ENCODE measurements at regions not wholly inside any gene's neighbourhood (a gene's known extent, or its start where the extent isn't known, plus 50 kb on each side); places are given as distances from the start of the nearest gene placed in this dataset.

DNA sequence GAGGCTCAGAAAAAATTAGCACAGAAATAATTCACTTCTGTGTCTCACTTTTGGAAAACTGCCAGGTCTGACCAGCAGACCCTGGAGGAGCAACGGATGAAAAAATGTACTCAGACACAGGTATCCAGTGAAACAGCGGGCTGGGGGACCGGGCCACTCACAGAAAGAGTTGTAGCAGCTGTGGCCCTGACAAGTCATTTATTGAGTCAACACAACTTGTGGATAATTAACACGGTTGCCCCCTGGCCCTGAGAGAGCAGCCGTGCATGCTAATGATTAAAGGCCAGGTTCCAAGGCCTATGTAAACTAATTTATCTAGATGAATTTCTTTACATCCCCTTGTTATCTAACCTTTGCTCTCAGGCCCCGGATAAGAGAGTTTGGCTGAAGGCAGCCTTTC is 131.3 kb downstream of the AASDHPPT start:
- Histone ChIP-seq H3K79me2 (ENCODE audit: insufficient read depth, low read length) (no peaks in the 10 kb centered on the region), H3K36me3 (ENCODE audit: insufficient read depth, low read length) (no peaks in the 10 kb centered on the region), H3K27me3 (ENCODE audit: insufficient read depth, low read length) (no peaks in the 10 kb centered on the region), H2AFZ (ENCODE audit: low read length) (no peak overlapping the region), H3K4me2 (ENCODE audit: insufficient read depth, low read length) (no peak overlapping the region), H3K4me1 (ENCODE audit: insufficient read depth, low read length) (no peaks in the 10 kb centered on the region), H3K9me3 (ENCODE audit: low read depth, low read length) (no peaks in the 10 kb centered on the region), H3K4me3 (ENCODE audit: insufficient read depth, low read length) (no peak overlapping the region), H3K27ac (ENCODE audit: low read depth, low read length) (no peak overlapping the region), H4K20me1 (ENCODE audit: insufficient read depth, low read length) (no peaks in the 10 kb centered on the region)
- DNase-seq (ENCODE audit: insufficient read length, low spot score, missing footprints), result no peak
- no peak for TF ChIP-seq CTCF (IDR thresholded peaks at IDR 0.05; ENCODE audit: extremely low read depth, low read depth, low read length)

DNA sequence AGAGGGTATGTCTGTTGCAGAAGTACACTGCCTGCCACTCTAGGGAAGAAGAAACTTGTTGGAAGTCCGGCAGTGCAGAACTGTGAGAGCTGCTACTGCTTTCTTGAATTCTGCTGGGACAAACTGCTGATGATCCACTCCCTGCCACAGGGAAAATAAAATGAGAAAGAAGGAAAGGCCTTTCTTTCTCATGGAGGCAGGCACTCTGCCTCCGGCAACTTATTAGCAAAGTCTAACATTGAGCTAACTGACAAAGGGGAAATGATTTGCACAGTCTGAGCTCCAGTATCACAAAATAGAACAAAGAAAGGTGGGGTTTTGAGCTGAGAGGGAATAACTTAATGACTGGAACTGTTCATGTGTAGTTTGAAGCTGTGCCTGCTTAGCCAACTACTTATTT is 134.6 kb downstream of the AASDHPPT start:
- Histone ChIP-seq H2AFZ (ENCODE audit: low read length) (no peak overlapping the region), H4K20me1 (ENCODE audit: insufficient read depth, low read length) (no peaks in the 10 kb centered on the region), H3K27me3 (ENCODE audit: insufficient read depth, low read length) (no peaks in the 10 kb centered on the region), H3K4me1 (ENCODE audit: insufficient read depth, low read length) (no peaks in the 10 kb centered on the region), H3K36me3 (ENCODE audit: insufficient read depth, low read length) (no peaks in the 10 kb centered on the region), H3K9me3 (ENCODE audit: low read depth, low read length) (no peaks in the 10 kb centered on the region), H3K27ac (ENCODE audit: low read depth, low read length) (no peak overlapping the region), H3K4me2 (ENCODE audit: insufficient read depth, low read length) (no peak overlapping the region), H3K4me3 (ENCODE audit: insufficient read depth, low read length) (no peak overlapping the region), H3K79me2 (ENCODE audit: insufficient read depth, low read length) (no peaks in the 10 kb centered on the region)
- TF ChIP-seq CTCF (IDR thresholded peaks at IDR 0.05; ENCODE audit: extremely low read depth, low read depth, low read length), result no peak
- DNase-seq (ENCODE audit: insufficient read length, low spot score, missing footprints), result no peak

GRCh38 chr11:106216281-106216680 is 138.8 kb downstream of the AASDHPPT start:
- no peaks in the 10 kb centered on the region for H3K27me3 ChIP-seq (ENCODE audit: insufficient read depth, low read length)
- no peaks in the 10 kb centered on the region for H3K9me3 ChIP-seq (ENCODE audit: low read depth, low read length)
- H3K4me1 ChIP-seq (ENCODE audit: insufficient read depth, low read length), result no peaks in the 10 kb centered on the region
- no peaks in the 10 kb centered on the region for H4K20me1 ChIP-seq (ENCODE audit: insufficient read depth, low read length)
- H2AFZ ChIP-seq (ENCODE audit: low read length), result no peak overlapping the region
- no peak overlapping the region for H3K4me2 ChIP-seq (ENCODE audit: insufficient read depth, low read length)
- no peak for TF ChIP-seq CTCF (IDR thresholded peaks at IDR 0.05; ENCODE audit: extremely low read depth, low read depth, low read length)
- H3K27ac ChIP-seq (ENCODE audit: low read depth, low read length), result no peak overlapping the region
- H3K4me3 ChIP-seq (ENCODE audit: insufficient read depth, low read length), result no peak overlapping the region
- no peaks in the 10 kb centered on the region for H3K36me3 ChIP-seq (ENCODE audit: insufficient read depth, low read length)
- no peaks in the 10 kb centered on the region for H3K79me2 ChIP-seq (ENCODE audit: insufficient read depth, low read length)
- no peak for DNase-seq (ENCODE audit: insufficient read length, low spot score, missing footprints)

DNA sequence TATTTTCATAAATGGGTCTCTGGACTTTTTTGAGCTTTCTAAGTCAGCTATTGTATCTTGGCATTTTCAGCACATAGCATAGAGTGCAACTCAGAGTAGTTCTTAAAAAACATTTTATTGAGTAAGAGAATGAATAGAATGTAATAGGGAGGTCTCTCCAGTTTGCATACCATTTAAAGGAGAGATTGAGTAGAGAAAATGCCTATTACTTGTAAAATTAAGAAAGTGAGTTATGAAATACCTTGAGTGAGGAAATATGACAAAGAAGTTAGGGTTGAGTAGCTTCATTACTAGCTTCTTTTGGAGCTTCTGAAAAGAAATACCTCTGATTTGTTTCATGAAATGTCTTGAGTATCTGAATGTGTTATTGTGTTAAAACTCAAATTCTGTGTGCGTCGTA is 140.0 kb downstream of the AASDHPPT start:
- no peak overlapping the region for H2AFZ ChIP-seq (ENCODE audit: low read length)
- no peak overlapping the region for H3K4me3 ChIP-seq (ENCODE audit: insufficient read depth, low read length)
- no peak for TF ChIP-seq CTCF (IDR thresholded peaks at IDR 0.05; ENCODE audit: extremely low read depth, low read depth, low read length)
- no peak for DNase-seq (ENCODE audit: insufficient read length, low spot score, missing footprints)
- H3K4me2 ChIP-seq (ENCODE audit: insufficient read depth, low read length), result no peak overlapping the region
- H3K36me3 ChIP-seq (ENCODE audit: insufficient read depth, low read length), result no peaks in the 10 kb centered on the region
- no peaks in the 10 kb centered on the region for H3K9me3 ChIP-seq (ENCODE audit: low read depth, low read length)
- no peaks in the 10 kb centered on the region for H3K27me3 ChIP-seq (ENCODE audit: insufficient read depth, low read length)
- no peaks in the 10 kb centered on the region for H3K4me1 ChIP-seq (ENCODE audit: insufficient read depth, low read length)
- H4K20me1 ChIP-seq (ENCODE audit: insufficient read depth, low read length), result no peaks in the 10 kb centered on the region
- H3K27ac ChIP-seq (ENCODE audit: low read depth, low read length), result no peak overlapping the region
- no peaks in the 10 kb centered on the region for H3K79me2 ChIP-seq (ENCODE audit: insufficient read depth, low read length)

All from osteoblast (primary cell).